HG02798 (cell line): ENCODE measurements at regions not wholly inside any gene's neighbourhood (a gene's known extent, or its start where the extent isn't known, plus 50 kb on each side); places are given as distances from the start of the nearest gene placed in this dataset.
"Not testable (repeated sequence)": the region's sequence is repeated elsewhere in the genome, so short reads cannot be mapped to it uniquely, and the experiment has no call there.

Source experiments
- ATAC-seq: cut with Tn5 transposase; IDR thresholded peaks from one replicate; pipeline ENCODE4 v1.9.1; 2021; ENCODE audit warnings: mild to moderate bottlenecking; ENCODE audit not compliant: unreplicated experiment, poor library complexity

DNA sequence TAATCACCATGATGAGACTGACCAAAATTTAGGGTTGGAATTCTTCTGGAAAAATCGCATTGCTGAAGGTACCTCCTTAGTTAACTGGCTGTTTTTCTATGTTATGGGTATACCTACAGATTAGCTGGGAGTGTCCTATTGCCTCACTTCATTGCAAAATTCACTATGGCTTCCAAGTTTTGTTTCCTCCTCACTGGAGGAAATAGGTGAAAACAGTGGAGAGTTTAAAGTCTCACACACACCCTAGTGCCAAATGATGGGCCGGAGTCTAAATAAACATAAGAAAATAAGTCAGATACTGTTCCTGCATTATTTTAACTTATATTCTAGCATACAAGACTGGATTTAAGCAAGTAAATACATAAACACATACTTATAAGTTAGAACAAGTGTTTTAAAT is 98.2 kb downstream of the AHR start:
- no peak for ATAC-seq

DNA sequence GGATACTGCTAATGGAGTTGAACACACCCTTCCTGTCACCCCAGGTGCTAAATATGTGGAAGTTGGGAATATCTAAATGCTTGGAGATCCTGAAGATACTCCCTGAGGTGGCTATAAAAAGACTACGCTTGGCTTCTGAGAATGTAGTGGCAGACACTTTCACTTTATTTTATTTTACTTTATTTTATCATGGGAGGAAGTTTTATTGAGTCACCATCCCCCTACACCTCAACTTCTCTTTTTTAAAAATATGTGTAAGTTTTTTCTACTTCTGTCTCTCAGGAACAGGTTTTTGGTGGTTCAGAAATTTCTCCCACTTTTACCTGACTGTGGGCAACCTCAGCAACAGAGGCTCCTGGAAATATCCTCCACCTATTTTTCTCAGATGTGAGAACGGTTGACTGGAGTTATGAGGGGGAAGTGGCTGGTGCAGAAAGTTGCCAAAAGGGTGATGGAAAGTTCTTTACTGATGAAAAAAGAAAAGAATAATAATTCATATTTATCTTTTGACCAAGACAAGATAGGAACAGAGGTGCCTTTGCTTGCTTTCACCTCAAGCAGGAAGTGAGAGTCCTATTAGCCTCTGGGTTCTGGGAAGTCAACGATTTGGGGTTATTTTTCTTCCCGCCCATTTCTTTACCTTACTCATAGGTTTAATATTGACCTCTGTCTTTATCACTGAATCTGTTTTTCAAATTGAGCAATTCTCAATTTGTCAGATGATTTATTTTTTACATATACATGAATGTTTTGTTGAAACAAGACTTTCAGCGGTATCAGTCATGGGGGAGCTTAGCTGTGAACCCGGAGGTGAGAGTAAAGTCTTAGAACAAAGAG is 103.6 kb downstream of the AHR start:
- peak; percentile 67 for ATAC-seq

GRCh38 chr7:17402628-17403278 is 104.3 kb downstream of the AHR start:
- peak; percentile 84 for ATAC-seq

GRCh38 chr7:17404006-17404405 is 105.6 kb downstream of the AHR start:
- ATAC-seq: no peak

GRCh38 chr7:17405786-17406185 is 107.3 kb downstream of the AHR start:
- no peak for ATAC-seq

DNA sequence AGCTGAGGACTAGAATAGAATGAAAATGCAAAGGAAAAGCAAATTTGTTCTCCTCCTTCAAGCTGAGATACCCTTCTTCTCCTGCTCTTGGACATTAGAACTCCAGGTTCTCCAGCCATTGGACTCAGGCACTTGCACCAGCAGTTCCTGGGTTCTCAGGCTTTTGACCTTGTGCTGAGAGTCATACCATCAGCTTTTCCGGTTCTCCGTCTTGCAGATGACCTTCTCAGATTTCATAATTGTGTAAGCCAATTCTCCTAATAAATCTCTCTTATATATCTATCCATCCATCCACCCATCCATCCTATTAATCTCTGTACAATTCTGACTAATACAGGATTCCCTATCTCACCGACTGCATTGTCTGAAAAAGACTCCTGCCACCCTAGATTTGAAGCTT is 108.3 kb downstream of the AHR start:
- no peak for ATAC-seq

DNA sequence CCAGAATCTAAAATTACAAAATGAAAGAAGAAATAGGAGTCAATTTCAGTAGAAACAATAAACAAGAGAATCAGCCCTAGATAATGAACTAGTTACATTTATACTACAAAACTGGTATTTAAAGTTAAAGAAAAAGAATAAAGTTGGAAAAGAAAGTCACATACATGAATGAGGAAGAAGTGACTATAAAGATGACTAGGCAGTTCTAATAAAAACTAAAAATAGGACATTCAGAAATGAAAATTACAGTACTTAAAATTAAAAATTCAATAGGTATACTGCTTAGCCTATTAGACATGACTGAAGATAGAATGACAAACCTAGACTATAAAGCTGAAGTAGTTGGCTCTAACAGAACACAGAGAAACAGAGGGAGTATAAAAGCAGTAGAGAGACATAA is 108.8 kb downstream of the AHR start:
- no peak for ATAC-seq

DNA sequence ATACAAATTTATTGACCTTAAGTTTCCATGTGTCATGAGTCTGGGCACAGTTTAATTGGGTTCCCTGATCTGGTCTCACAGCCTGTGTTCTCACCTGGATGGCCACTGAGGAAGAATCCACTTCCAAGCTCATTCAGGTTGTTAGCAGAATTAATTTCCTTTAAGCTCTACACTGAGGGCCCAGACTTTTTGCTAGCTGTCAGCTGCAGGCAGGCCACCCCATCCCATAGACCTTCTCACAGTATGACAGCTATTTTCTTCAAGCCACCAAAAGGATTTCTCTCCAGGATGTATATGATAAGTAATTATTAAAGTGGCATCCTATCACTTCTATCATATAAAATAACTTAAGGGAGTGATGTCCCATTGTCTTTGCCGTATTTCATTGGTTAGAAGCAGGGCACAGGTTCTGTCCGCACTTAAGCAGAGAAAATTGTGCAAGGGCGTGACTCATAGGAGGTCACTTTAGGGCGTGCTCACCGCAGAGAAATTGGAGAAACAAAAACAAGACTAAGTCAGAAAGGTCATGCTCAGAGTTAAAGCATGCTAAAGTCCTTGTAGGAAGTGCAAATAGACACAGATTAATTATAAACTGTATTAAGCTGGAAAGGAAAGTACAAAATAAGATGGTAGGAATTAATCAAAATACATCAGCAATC is 109.9 kb downstream of the AHR start:
- peak; percentile 33 for ATAC-seq

DNA sequence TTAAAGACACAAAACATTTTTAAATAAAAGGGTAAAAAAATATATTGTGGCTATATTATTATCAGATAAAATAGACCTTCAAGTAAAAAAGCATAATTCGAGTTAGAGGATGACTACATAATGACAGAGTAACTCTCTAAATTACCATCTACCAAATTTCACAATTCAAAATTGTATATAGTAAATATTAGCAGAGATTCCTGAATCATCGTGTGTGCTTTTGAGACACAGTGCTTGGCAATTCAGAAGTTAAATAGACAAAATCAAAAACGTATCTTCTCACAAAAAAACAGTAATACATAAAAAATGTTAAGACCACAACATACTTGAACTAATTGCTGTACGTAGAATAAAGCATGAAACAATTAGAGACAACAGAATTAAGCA is 110.4 kb downstream of the AHR start:
- ATAC-seq: no peak

DNA sequence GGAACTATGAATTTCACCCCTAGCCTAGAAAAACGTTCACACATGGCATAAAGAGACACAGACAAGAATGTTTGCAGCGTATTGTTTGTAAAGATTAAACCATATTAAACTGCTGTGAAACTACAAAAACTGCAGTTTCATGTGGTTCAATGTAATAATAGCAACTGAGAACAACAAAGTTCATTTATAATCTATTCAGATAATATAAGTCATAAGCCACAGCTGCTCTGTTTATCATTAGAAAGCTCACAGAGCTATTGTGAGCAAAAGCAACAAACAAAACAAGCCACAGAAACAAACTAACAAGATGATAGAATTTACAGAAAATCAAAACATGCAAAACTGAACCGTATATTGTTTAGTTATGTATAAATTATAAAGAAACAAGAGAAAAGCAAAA is 113.5 kb downstream of the AHR start:
- ATAC-seq: peak; percentile 91

GRCh38 chr7:17412883-17413282 is 114.4 kb downstream of the AHR start:
- no peak for ATAC-seq

- no peak for ATAC-seq
Measured at GRCh38 chr7:17415955-17416354, 117.5 kb downstream of the AHR start.

DNA sequence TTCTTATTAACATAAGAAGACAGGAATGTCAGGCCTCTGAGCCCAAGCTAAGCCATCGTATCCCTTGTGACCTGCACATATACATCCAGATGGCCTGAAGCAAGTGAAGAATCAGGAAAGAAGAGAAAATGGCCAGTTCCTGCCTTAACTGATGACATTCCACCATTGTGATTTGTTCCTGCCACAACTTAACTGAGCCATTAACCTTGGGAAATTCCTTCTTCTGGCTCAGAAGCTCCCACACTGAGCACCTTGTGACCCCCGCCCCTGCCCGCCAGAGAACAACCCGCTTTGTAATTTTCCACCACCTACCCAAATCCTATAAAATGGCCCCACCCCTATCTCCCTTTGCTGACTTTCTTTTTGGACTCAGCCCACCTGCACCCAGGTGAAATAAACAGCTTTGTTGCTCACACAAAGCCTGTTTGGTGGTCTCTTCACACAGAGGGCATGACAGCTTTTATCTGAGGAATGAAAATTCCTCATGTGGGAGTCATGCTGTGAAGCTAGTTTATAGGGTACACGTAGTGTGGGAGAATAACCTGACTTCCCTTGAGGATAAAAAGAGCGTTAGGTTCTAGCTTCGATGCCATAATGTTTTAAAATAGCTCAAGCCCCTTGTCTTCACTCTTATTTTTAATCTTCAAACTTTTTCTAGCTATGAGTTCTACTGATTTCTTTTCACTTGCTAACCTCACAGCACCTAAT is 122.0 kb downstream of the AHR start:
- ATAC-seq: not testable (repeated sequence)

- no peak for ATAC-seq
Measured at GRCh38 chr7:17421941-17422340, 123.5 kb downstream of the AHR start.

- ATAC-seq: no peak
Measured at GRCh38 chr7:17422966-17423365, 124.5 kb downstream of the AHR start.

- no peak for ATAC-seq
Measured at GRCh38 chr7:17427924-17428323, 129.5 kb downstream of the AHR start.

DNA sequence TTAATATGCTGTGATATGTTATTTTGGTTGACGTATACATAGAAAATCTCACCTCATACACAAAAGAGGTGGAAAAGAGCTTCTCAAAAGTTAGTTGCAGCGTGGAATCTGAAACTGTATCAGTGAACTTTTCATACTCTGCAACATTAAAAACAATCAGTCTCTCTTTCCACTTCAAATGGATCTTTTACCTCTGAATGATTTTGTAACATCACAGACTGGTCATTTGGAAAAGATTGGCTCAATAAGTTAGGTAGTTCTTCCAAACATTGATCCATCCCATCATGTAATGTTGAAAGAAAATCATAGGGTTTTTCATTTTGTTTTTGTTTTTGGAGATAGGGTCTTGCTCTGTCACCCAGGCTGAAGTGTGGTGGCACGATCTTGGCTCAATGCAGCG is 131.1 kb downstream of the AHR start:
- no peak for ATAC-seq

DNA sequence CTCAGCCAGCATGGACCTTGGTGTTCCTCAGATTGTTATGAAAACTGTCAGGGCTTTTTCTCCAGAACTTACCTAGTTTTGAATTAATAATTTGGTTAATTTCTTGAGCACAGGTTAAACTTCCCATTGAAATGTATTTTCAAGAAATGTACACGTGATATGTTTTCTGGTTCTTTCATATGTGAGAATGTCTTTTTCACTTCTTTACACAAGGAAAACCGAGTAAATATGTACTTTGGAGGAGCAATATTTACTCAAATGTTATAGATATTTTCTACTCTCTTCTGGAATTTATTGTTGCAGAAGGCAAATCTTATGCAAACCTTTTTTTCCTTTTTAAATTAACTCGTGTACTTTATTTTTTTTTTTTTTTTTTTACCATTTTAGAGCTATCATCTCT is 134.3 kb downstream of the AHR start:
- ATAC-seq: no peak

DNA sequence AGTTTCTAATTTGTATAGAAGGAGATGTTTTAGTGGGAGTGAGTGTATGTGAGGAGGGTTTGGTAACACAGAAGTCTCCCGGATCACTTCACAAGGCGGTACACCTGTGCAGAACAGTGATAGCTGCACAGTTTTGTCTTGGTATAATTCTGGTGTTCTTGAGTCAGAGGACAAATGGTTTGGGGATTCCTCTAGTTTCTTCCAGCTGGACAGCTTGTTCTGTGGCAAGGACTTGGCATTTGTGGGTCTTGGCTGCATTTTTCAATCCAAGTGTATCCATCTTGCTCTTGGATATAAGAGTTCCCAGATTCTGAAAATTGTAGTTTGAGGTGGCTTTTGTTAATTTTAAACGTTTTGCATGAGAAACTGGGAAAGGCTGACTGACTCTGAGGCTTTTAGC is 135.7 kb downstream of the AHR start:
- no peak for ATAC-seq

DNA sequence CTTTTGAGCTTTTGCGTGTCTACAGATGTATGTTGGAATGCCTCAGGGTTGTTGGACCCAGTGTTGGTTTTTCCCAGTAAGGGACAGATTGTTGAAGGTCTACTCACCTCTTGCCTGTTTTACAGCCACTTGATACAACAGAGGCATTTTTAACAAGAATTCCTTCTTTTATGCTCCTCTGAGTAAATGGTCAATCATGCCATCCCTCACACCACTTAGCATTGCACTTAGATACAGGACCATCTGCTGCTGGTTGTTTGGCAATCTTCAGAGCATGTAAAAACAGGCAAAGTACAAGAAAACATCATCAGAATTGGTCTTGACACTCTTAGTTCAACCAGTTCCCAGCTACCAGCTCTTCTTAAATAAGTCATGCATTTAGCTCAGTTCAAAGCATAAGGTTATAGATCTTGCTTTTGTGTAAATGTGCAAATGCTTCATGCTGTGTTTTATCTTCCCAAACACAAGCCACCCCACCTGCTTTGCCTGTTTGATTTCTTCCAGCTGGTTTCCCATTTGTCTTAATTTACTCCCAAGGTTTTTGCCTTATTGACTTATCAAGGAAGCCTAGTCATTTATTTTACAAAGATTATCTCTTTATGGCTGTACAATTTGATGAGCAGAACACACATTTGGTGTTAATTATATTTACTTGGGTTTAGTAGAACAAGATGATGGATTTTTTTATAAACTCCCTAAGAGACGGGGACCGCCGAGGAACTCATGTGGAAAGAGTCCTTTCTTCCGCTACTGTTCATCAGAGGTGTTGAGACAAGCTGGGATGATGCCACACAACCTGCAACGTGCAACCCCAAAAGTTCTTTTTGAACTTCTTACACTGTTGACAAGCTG is 136.6 kb downstream of the AHR start:
- no peak for ATAC-seq
